GM12878 (cell line): ENCODE measurements at regions not wholly inside any gene's neighbourhood (a gene's known extent, or its start where the extent isn't known, plus 50 kb on each side); places are given as distances from the start of the nearest gene placed in this dataset.

Experiments used
- ATAC-seq: fragments of 200-7000 bp; cut with Tn5 transposase; 3 replicates; pipeline ENCODE4 v1.9.1; 2020; ENCODE audit warnings: mild to moderate bottlenecking, moderate library complexity
- BruUV-seq: library from RNA; stranded (reverse); fragments of 400-500 nt; replicated peaks from 2 replicates; lab custom pipeline; 2021; lab: Mats Ljungman, UMichigan
- CTCF ChIA-PET: fragments of 300-600 bp; sonication (Branson Sonifier 250); formaldehyde crosslinking; extraction: SDS; loops from one replicate; lab custom pipeline; 2021; ENCODE audit warnings: inconsistent platforms; lab: Yijun Ruan, JAX
- POLR2A ChIA-PET: fragments of 350-600 bp; formaldehyde crosslinking; extraction: SDS; loops from one replicate; lab custom pipeline; 2021; ENCODE audit warnings: inconsistent platforms; lab: Charles Lee
- RAD21 ChIA-PET: fragments of 300-600 bp; sonication (Branson Sonifier 250); formaldehyde crosslinking; loops from one replicate; lab custom pipeline; 2023; ENCODE audit warnings: antibody characterized with exemption; ENCODE audit not compliant: unreplicated experiment; lab: Charles Lee
- SMC1A ChIA-PET: fragments of 300-600 bp; sonication (Branson Sonifier 250); formaldehyde crosslinking; loops from one replicate; lab custom pipeline; 2023; ENCODE audit not compliant: unreplicated experiment, uncharacterized antibody; lab: Charles Lee
- DNase-seq: peaks from one replicate; pipeline ENCODE4 v3.0.0-alpha.2; 2011; ENCODE audit warnings: low read depth, low spot score
- FAIRE-seq: peaks from 3 replicates; lab custom pipeline; 2011; peaks lifted over from hg19 to GRCh38; lab: Jason Lieb, UNC
- H2AFZ ChIP-seq: 2 replicates; pipeline ENCODE4 v1.6.0; 2011; ENCODE audit warnings: low read depth, low read length, control low read depth; ENCODE audit not compliant: control insufficient read depth
- H3K27ac ChIP-seq: 2 replicates; pipeline ENCODE4 v1.5.1; 2011; ENCODE audit warnings: control low read depth; ENCODE audit not compliant: control insufficient read depth, insufficient read depth
- H3K27me3 ChIP-seq, 2 experiments: replicated peaks in 1 of 2; 2 replicates each; pipeline versions ENCODE4 v1.6.0 to v1.6.1; 2011; ENCODE audit warnings: low read length in 1 of 2; ENCODE audit not compliant: control insufficient read depth in 2 of 2, insufficient read depth in 2 of 2
- H3K36me3 ChIP-seq, 2 experiments: 2 replicates each; pipeline ENCODE4 v1.5.1; 2011; ENCODE audit warnings: low read length in 1 of 2; ENCODE audit not compliant: control insufficient read depth in 2 of 2, insufficient read depth in 2 of 2
- H3K4me1 ChIP-seq: 2 replicates; pipeline ENCODE4 v1.6.1; 2011; ENCODE audit warnings: mild to moderate bottlenecking, low read length, moderate library complexity, mixed read lengths; ENCODE audit not compliant: control insufficient read depth, insufficient read depth
- H3K4me2 ChIP-seq: 2 replicates; pipeline ENCODE4 v1.6.0; 2011; ENCODE audit warnings: control low read depth; ENCODE audit not compliant: control insufficient read depth, insufficient read depth
- H3K4me3 ChIP-seq: fragments of 200-600 bp; sonication (generic); 2 replicates; pipeline ENCODE4 v1.5.1; 2016
- H3K79me2 ChIP-seq: 2 replicates; pipeline ENCODE4 v1.6.0; 2011; ENCODE audit warnings: low read length; ENCODE audit not compliant: control insufficient read depth, insufficient read depth
- H3K9ac ChIP-seq: 2 replicates; pipeline ENCODE4 v1.8.0; 2011; ENCODE audit warnings: low read length, control low read depth, mixed read lengths; ENCODE audit not compliant: control insufficient read depth, insufficient read depth
- H3K9me3 ChIP-seq: replicated peaks from 3 replicates; pipeline ENCODE4 v1.5.1; 2011; ENCODE audit warnings: mild to moderate bottlenecking, low read length; ENCODE audit not compliant: control insufficient read depth, insufficient read depth
- H4K20me1 ChIP-seq: 2 replicates; pipeline ENCODE4 v1.6.0; 2011; ENCODE audit not compliant: control insufficient read depth, insufficient read depth
- BACH1 ChIP-seq: fragments of 450-650 bp; IDR thresholded peaks from 2 replicates; pipeline ENCODE4 v1.6.1; 2017; ENCODE audit warnings: mild to moderate bottlenecking, borderline replicate concordance
- FOXK2 ChIP-seq: fragments of 450-650 bp; IDR thresholded peaks from 2 replicates; pipeline ENCODE4 v1.6.1; 2017; ENCODE audit warnings: mild to moderate bottlenecking, moderate library complexity
- IRF4 ChIP-seq: IDR thresholded peaks from 2 replicates; pipeline ENCODE4 v1.6.1; 2011; ENCODE audit warnings: low read depth, low read length
- MAX ChIP-seq: IDR thresholded peaks from 2 replicates; pipeline ENCODE4 v1.6.1; 2012; ENCODE audit warnings: low read depth, low read length, improper control_type of control experiment
- MYB ChIP-seq: fragments of 150-350 bp; IDR thresholded peaks from 2 replicates; pipeline ENCODE4 v1.6.1; 2014; ENCODE audit warnings: mild to moderate bottlenecking, low read depth, low read length, borderline replicate concordance
- NRF1 ChIP-seq: conservative IDR thresholded peaks from 2 replicates; pipeline ENCODE4 v1.6.1; 2011; ENCODE audit warnings: mild to moderate bottlenecking, low read depth, low read length, improper control_type of control experiment
- POU2F2 ChIP-seq: IDR thresholded peaks from 3 replicates; pipeline ENCODE4 v1.6.1; 2011; ENCODE audit warnings: low read depth, mild to moderate bottlenecking, low read length, borderline replicate concordance
- SREBF1 ChIP-seq: IDR thresholded peaks from 2 replicates; pipeline ENCODE4 v1.6.1; 2012; ENCODE audit warnings: mild to moderate bottlenecking, low read length
- SRF ChIP-seq, 2 experiments: IDR thresholded peaks; 2 replicates each; pipeline ENCODE4 v1.6.1; 2011; ENCODE audit warnings: low read depth in 2 of 2, low read length in 2 of 2, mild to moderate bottlenecking in 1 of 2, moderate library complexity in 1 of 2
- WGBS: methylation state at CpG from one replicate; pipeline ENCODE4 v1.1.6; 2016; ENCODE audit warnings: low lambda C conversion rate; ENCODE audit not compliant: insufficient replicate concordance, insufficient coverage; ENCODE audit errors: missing lambda C conversion rate; 5-methylcytosine and 5-hydroxymethylcytosine counted together
- in situ Hi-C: fragments of 300-500 bp; cut with MboI; formaldehyde crosslinking; loops from 9 replicates; pipeline ENCODE4 v1.14.3; 2018; ENCODE audit warnings: mixed read lengths
- intact Hi-C: fragments of 100-400 bp; cut with micrococcal nuclease; formaldehyde crosslinking; loops from one replicate; pipeline ENCODE4 v1.14.2; 2022; ENCODE audit not compliant: unreplicated experiment

- TF ChIP-seq MAX (no peak), IRF4 (no peak), BACH1 (no peak), MYB (no peak)
Observed at GRCh38 chr2:107461301-107461700, 365.4 kb upstream of the RGPD4 start (continued).

- Histone ChIP-seq H4K20me1 (no peaks in the 10 kb centered on the region), H3K27ac (no peak overlapping the region), H3K4me2 (no peak overlapping the region), H2AFZ (no peak overlapping the region), H3K4me3 (no peak overlapping the region), H3K9ac (no peak overlapping the region), H3K79me2 (no peaks in the 10 kb centered on the region), H3K27me3 (no peaks in the 10 kb centered on the region), H3K4me1 (no peaks in the 10 kb centered on the region), H3K9me3 (no peaks in the 10 kb centered on the region), H3K36me3 (no peaks in the 10 kb centered on the region)
- intact Hi-C loops, result no loop called here
- SMC1A ChIA-PET, result no interaction called here
- no TSS peak for BruUV-seq
- 49% methylated on average over 2 of the region's 2 CpGs for WGBS
- RAD21 ChIA-PET, result no interaction called here
- CTCF ChIA-PET, result no interaction called here
- TF ChIP-seq POU2F2, result no peak
- no peak for TF ChIP-seq SREBF1
- TF ChIP-seq NRF1, result no peak
- in situ Hi-C loops, result no loop called here
- POLR2A ChIA-PET, result no interaction called here
- ATAC-seq, result no peak
- FAIRE-seq, result no peak
- no peak for DNase-seq
Observed at GRCh38 chr2:107462181-107462580, 364.5 kb upstream of the RGPD4 start.

GRCh38 chr2:107466241-107466640 is 360.5 kb upstream of the RGPD4 start:
- WGBS, result 46% methylated on average over 2 of the region's 2 CpGs
- no peak for ATAC-seq
- CTCF ChIA-PET, result no interaction called here
- Histone ChIP-seq H3K4me2 (no peak overlapping the region), H3K27ac (no peak overlapping the region), H3K4me1 (no peaks in the 10 kb centered on the region), H3K9ac (no peak overlapping the region), H3K79me2 (no peaks in the 10 kb centered on the region), H3K27me3 (no peaks in the 10 kb centered on the region), H3K9me3 (no peaks in the 10 kb centered on the region; the same call in 2 of the 3 replicates), H2AFZ (no peak overlapping the region), H4K20me1 (no peaks in the 10 kb centered on the region)
- RAD21 ChIA-PET, result no interaction called here
- SMC1A ChIA-PET, result no interaction called here
- no TSS peak for BruUV-seq
- intact Hi-C loops, result no loop called here
- no peak for DNase-seq
- no peak for TF ChIP-seq FOXK2
- no peak for TF ChIP-seq SRF (IDR thresholded peaks at IDR 0.05; ENCODE audit: low read depth in 2 of 2, low read length in 2 of 2)
- TF ChIP-seq, all 136 proteins: peak for 0
- H3K4me3 ChIP-seq, result no peak overlapping the region
- no peaks in the 10 kb centered on the region for H3K36me3 ChIP-seq
- POLR2A ChIA-PET, result no interaction called here
- in situ Hi-C loops, result no loop called here
- no peak for FAIRE-seq
